K562 (cell line): ENCODE measurements at regions not wholly inside any gene's neighbourhood (a gene's known extent, or its start where the extent isn't known, plus 50 kb on each side); places are given as distances from the start of the nearest gene placed in this dataset.

Experiments
- ATAC-seq: fragments of 200-7000 bp; cut with Tn5 transposase; 3 replicates; pipeline ENCODE4 v1.9.1; 2020; ENCODE audit warnings: moderate library complexity
- BruUV-seq: library from RNA; stranded (reverse); fragments of 400-500 nt; replicated peaks from 2 replicates; lab custom pipeline; 2021; lab: Mats Ljungman, UMichigan
- CTCF ChIA-PET: fragments of 300-600 bp; formaldehyde crosslinking; extraction: SDS; loops from one replicate; lab custom pipeline; 2021; ENCODE audit warnings: low intra/inter-chr PET ratio; lab: Yijun Ruan, JAX
- POLR2A ChIA-PET: fragments of 300-600, 350-650 bp; sonication (Branson Sonifier 250); formaldehyde crosslinking; extraction: SDS; loops from one replicate; lab custom pipeline; 2021; ENCODE audit warnings: antibody characterized with exemption, inconsistent platforms; lab: Yijun Ruan, JAX
- DNase-seq, 4 experiments: peaks; one replicate each; pipeline versions ENCODE4 v3.0.0 to v3.0.0-alpha.2; 2011 to 2018; ENCODE audit warnings: low spot score in 3 of 4, mixed read lengths in 3 of 4; ENCODE audit errors: extremely low read depth in 1 of 4
- FAIRE-seq: peaks from 2 replicates; lab custom pipeline; 2011; peaks lifted over from hg19 to GRCh38; lab: Jason Lieb, UNC
- H2AFZ ChIP-seq: 2 replicates; pipeline ENCODE4 v1.6.0; 2011; ENCODE audit warnings: low read depth, low read length, control low read depth, inconsistent platforms
- H3K27ac ChIP-seq: fragments of 200-600 bp; 3 replicates; pipeline ENCODE4 v1.8.0; 2011; ENCODE audit warnings: low read depth, mild to moderate bottlenecking, control low read depth, inconsistent platforms, low read length, moderate library complexity, mixed read lengths; ENCODE audit errors: extremely low read depth
- H3K27me3 ChIP-seq, 2 experiments: fragments of 300-600 bp in 1 of 2; 2 replicates in 1 of 2; 3 replicates in 1 of 2; pipeline versions ENCODE4 v1.6.0 to v1.8.0; 2011; ENCODE audit warnings: inconsistent platforms in 2 of 2, low read length in 2 of 2, mild to moderate bottlenecking in 1 of 2, mixed read lengths in 1 of 2, moderate library complexity in 1 of 2; ENCODE audit not compliant: control insufficient read depth in 2 of 2, insufficient read depth in 2 of 2
- H3K36me3 ChIP-seq: fragments of 300-600 bp; 3 replicates; pipeline ENCODE4 v1.8.0; 2011; ENCODE audit warnings: mild to moderate bottlenecking, low read length, inconsistent platforms; ENCODE audit not compliant: control insufficient read depth, insufficient read depth
- H3K4me1 ChIP-seq, 2 experiments: fragments of 200-600 bp in 1 of 2; replicated peaks in 1 of 2; 2 replicates in 1 of 2; 3 replicates in 1 of 2; pipeline versions ENCODE4 v1.5.1 to v1.8.0; 2011; ENCODE audit warnings: inconsistent platforms in 2 of 2, low read length in 2 of 2, mild to moderate bottlenecking in 1 of 2, mixed read lengths in 1 of 2, moderate library complexity in 1 of 2; ENCODE audit not compliant: control insufficient read depth in 2 of 2, insufficient read depth in 2 of 2
- H3K4me2 ChIP-seq: 2 replicates; pipeline ENCODE4 v1.6.1; 2011; ENCODE audit warnings: low read length, control low read depth, inconsistent platforms, mixed read lengths; ENCODE audit not compliant: insufficient read depth
- H3K4me3 ChIP-seq: fragments of 200-600 bp; sonication (generic), shearing (Covaris generic); 2 replicates; pipeline ENCODE4 v1.5.1; 2016; ENCODE audit warnings: control low read depth, inconsistent platforms
- H3K79me2 ChIP-seq: fragments of 200-600 bp; 3 replicates; pipeline ENCODE4 v1.8.0; 2011; ENCODE audit warnings: low read length, inconsistent platforms; ENCODE audit not compliant: control insufficient read depth, insufficient read depth
- H3K9ac ChIP-seq, 2 experiments: 2 replicates each; pipeline versions ENCODE4 v1.6.0 to v1.6.1; 2011; ENCODE audit warnings: low read depth in 2 of 2, low read length in 2 of 2, control low read depth in 1 of 2, inconsistent platforms in 1 of 2, mild to moderate bottlenecking in 1 of 2, mixed read lengths in 1 of 2; ENCODE audit not compliant: insufficient read depth in 1 of 2
- H3K9me1 ChIP-seq: one replicate; pipeline ENCODE4 v1.6.0; 2011; ENCODE audit warnings: inconsistent platforms, mild to moderate bottlenecking, low read length, moderate library complexity; ENCODE audit not compliant: control insufficient read depth, insufficient read depth
- H3K9me3 ChIP-seq: replicated peaks from 2 replicates; pipeline ENCODE4 v1.5.1; 2011; ENCODE audit warnings: low read depth, low read length, inconsistent platforms; ENCODE audit not compliant: control insufficient read depth, insufficient read depth
- H4K20me1 ChIP-seq: replicated peaks from 2 replicates; pipeline ENCODE4 v1.6.1; 2011; ENCODE audit warnings: low read length, inconsistent platforms, mixed read lengths; ENCODE audit not compliant: control insufficient read depth, insufficient read depth
- FOXK2 ChIP-seq, 2 experiments: fragments of 450-650 bp; IDR thresholded peaks in 1 of 2; conservative IDR thresholded peaks in 1 of 2; 2 replicates each; pipeline ENCODE4 v1.6.1; 2016; ENCODE audit warnings: low read depth in 2 of 2, mild to moderate bottlenecking in 1 of 2
- SNAPC5 ChIP-seq: fragments of 250-450 bp; sonication (Bioruptor Pico); IDR thresholded peaks from 2 replicates; pipeline ENCODE4 v1.8.0; 2021; ENCODE audit warnings: moderate library complexity, mild to moderate bottlenecking, inconsistent platforms
- TFAP4 ChIP-seq: sonication (generic); formaldehyde crosslinking; IDR thresholded peaks from 2 replicates; pipeline ENCODE4 v1.8.0; 2022; ENCODE audit warnings: missing genetic modification reagents, mild to moderate bottlenecking, moderate library complexity, borderline replicate concordance
- TRIM24 ChIP-seq, 2 experiments: fragments of 450-650 bp; IDR thresholded peaks; 2 replicates each; pipeline ENCODE4 v1.6.1; 2016
- WGBS: fragments of 100-300 bp; shearing (Covaris generic); methylation state at CpG from one replicate; pipeline ENCODE4 v1.1.6; 2016; ENCODE audit warnings: low coverage, mixed read lengths; ENCODE audit not compliant: insufficient coverage; ENCODE audit errors: missing lambda C conversion rate; 5-methylcytosine and 5-hydroxymethylcytosine counted together
- in situ Hi-C: fragments of 300-500 bp; cut with MboI; formaldehyde crosslinking; loops from 4 replicates; pipeline ENCODE4 v1.15.0; 2018; ENCODE audit warnings: inconsistent platforms, mixed read lengths
- intact Hi-C: fragments of 100-400 bp; cut with micrococcal nuclease; formaldehyde crosslinking; loops from 2 replicates; pipeline ENCODE4 v1.14.2; 2022

GRCh38 chr6:155614606-155615005 is 159.0 kb upstream of the NOX3 start (continued):
- no peak for TF ChIP-seq FOXK2 (conservative IDR thresholded peaks at IDR 0.05 in 1 of 2, IDR thresholded peaks at IDR 0.05 in 1 of 2; ENCODE audit: low read depth in 2 of 2)
- TF ChIP-seq, all 486 proteins: peak for 0

GRCh38 chr6:155611742-155612141 is 156.1 kb upstream of the NOX3 start:
- H3K9ac ChIP-seq: no peak overlapping the region
- in situ Hi-C loops: no loop called here
- WGBS: 0% methylated on average over 1 of the region's 1 CpG
- ChIA-PET CTCF (no interaction called here), POLR2A (no interaction called here)
- H3K9me1 ChIP-seq: no peaks in the 10 kb centered on the region
- DNase-seq: no peak
- H3K4me3 ChIP-seq: no peak overlapping the region
- ATAC-seq: no peak
- no peak for FAIRE-seq
- peaks cover 7% of the 10 kb centered on the region; the same call in 1 of the 2 replicates for H3K9me3 ChIP-seq
- H3K36me3 ChIP-seq: no peaks in the 10 kb centered on the region
- H3K4me1 ChIP-seq: no peaks in the 10 kb centered on the region
- no peak overlapping the region for H3K27ac ChIP-seq
- H3K4me2 ChIP-seq: no peak overlapping the region
- H3K79me2 ChIP-seq: no peaks in the 10 kb centered on the region
- no peak overlapping the region for H2AFZ ChIP-seq
- no peak for TF ChIP-seq SNAPC5
- TF ChIP-seq TRIM24 (IDR thresholded peaks at IDR 0.05): no peak
- no peak for TF ChIP-seq TFAP4 (CRISPR knock-in tag)
- TF ChIP-seq, all 486 proteins: peak for 0
- H4K20me1 ChIP-seq: no peaks in the 10 kb centered on the region
- no TSS peak for BruUV-seq
- no peaks in the 10 kb centered on the region for H3K27me3 ChIP-seq
- intact Hi-C loops: no loop called here
